Neural progenitor cell (in vitro differentiated cells): ENCODE measurements at regions not wholly inside any gene's neighbourhood (a gene's known extent, or its start where the extent isn't known, plus 50 kb on each side); places are given as distances from the start of the nearest gene placed in this dataset.

Experiments
- EZH2 ChIP-seq: fragments of 200-600 bp; sonication (generic); IDR thresholded peaks from 2 replicates; pipeline ENCODE4 v1.6.1; 2017; ENCODE audit warnings: antibody characterized with exemption, mild to moderate bottlenecking, moderate library complexity
- EZH2phosphoT487 ChIP-seq: fragments of 200-600 bp; sonication (generic); IDR thresholded peaks from 2 replicates; pipeline ENCODE4 v1.6.1; 2017; ENCODE audit warnings: antibody characterized with exemption
- TF ChIP-seq, protein P1 (sequence below): fragments of 200-600 bp; sonication (generic); IDR thresholded peaks from 2 replicates; pipeline ENCODE4 v1.5.1; 2017; ENCODE audit warnings: antibody characterized with exemption, mild to moderate bottlenecking

DNA sequence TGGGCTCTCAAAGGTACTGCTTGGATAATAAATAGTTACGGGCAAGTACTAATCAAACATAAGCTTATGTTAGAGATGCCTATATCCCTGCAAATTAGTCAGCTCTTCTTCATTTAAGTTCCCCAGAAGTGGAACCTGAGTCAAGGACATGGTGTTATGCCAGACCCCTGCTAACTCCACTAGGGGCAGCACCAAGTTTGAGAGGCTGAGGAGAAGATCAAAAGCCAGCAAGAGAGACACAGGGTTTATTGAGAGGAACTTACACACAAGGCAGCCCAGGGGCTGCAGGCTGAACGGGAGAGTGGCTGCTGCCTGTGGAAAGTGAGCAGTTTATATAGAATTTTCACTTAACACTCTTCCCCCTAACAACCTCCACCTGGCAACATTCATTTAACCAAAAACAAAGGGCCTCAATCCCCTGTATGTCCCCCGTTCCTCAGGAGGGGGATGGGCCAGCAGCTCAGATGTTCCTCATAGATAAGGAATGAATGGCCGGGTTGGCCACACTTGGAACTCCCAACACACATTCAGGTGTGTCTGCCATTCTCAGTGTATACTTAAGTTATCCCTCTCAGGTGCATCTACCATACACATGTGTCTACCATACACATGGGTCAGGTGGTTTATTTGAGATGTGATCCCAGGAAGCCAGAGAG, 62.6 kb upstream of the GHITM start:
- TF ChIP-seq, protein P1, sequence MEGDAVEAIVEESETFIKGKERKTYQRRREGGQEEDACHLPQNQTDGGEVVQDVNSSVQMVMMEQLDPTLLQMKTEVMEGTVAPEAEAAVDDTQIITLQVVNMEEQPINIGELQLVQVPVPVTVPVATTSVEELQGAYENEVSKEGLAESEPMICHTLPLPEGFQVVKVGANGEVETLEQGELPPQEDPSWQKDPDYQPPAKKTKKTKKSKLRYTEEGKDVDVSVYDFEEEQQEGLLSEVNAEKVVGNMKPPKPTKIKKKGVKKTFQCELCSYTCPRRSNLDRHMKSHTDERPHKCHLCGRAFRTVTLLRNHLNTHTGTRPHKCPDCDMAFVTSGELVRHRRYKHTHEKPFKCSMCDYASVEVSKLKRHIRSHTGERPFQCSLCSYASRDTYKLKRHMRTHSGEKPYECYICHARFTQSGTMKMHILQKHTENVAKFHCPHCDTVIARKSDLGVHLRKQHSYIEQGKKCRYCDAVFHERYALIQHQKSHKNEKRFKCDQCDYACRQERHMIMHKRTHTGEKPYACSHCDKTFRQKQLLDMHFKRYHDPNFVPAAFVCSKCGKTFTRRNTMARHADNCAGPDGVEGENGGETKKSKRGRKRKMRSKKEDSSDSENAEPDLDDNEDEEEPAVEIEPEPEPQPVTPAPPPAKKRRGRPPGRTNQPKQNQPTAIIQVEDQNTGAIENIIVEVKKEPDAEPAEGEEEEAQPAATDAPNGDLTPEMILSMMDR: peak; percentile 50
- TF ChIP-seq EZH2phosphoT487 (no peak), EZH2 (no peak)
